ENCODE measurements at regions not wholly inside any gene's neighbourhood (a gene's known extent, or its start where the extent isn't known, plus 50 kb on each side); places are given as distances from the start of the nearest gene placed in this dataset.

DNA sequence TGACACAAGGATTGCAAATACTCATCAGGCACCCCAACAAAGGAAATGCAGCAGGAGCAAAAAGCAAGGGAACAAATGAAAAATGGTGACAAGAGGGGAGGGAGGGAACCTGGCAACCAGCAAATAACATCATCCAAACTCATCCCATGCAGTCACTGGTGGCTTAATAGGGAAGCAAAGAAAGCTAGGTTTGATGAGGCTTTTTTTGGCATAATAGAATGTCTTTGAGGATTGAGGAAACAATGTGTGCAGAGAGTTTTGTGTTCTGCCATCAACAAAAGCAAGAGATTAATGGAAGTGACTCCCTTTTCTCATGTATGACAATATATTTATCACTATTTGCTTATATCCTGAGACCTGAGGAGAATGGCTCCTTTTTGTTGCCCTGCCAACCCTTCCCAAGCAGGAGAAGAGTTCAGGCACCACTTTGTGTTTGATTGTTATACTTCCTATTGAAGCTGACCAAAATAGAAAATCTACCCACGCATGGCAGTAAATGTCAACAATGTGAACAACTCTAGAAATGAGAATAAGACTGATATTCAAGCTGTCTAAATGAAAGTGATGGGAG lies 375.7 kb downstream of the CAAP1 start:
- DNase-seq, result no peak
- Histone ChIP-seq H3K4me1 (no peaks in the 10 kb centered on the region), H3K27ac (no peak overlapping the region), H3K27me3 (no peaks in the 10 kb centered on the region), H3K9me3 (no peaks in the 10 kb centered on the region), H3K36me3 (no peaks in the 10 kb centered on the region), H3K4me3 (no peak overlapping the region)
- WGBS, 2 donors, result 63 to 64% methylated on average over 1 of the region's 1 CpG
- intact Hi-C loops (cut with DNase I), result no loop called here
- no peak for ATAC-seq
- TF ChIP-seq, protein P1, sequence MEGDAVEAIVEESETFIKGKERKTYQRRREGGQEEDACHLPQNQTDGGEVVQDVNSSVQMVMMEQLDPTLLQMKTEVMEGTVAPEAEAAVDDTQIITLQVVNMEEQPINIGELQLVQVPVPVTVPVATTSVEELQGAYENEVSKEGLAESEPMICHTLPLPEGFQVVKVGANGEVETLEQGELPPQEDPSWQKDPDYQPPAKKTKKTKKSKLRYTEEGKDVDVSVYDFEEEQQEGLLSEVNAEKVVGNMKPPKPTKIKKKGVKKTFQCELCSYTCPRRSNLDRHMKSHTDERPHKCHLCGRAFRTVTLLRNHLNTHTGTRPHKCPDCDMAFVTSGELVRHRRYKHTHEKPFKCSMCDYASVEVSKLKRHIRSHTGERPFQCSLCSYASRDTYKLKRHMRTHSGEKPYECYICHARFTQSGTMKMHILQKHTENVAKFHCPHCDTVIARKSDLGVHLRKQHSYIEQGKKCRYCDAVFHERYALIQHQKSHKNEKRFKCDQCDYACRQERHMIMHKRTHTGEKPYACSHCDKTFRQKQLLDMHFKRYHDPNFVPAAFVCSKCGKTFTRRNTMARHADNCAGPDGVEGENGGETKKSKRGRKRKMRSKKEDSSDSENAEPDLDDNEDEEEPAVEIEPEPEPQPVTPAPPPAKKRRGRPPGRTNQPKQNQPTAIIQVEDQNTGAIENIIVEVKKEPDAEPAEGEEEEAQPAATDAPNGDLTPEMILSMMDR (IDR thresholded peaks at IDR 0.05), result no peak

DNA sequence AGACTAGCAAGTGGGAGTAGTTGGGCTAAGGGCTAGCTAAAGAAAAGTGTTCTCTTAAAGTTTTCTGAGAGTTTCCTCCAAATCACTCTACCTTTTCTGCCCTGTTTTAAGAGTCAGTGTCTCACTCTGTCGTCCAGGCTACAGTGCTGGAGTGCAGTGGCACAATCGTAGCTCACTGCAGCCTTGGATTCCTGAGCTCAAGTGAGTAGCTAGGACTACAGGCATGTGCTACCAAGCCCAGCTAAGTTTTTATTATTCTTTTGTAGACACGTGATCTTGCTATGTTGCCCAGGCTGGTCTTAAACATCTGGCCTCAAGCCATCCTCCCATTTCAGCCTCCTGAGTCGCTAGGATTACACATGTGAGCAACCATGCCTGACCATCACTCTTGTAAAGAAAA lies 378.9 kb downstream of the CAAP1 start:
- no peak for DNase-seq
- ATAC-seq, result no peak
- H3K36me3 ChIP-seq, result no peaks in the 10 kb centered on the region
- intact Hi-C loops (cut with DNase I), result loop anchor here in 1 of 10 donors (5.0 kb wide), 1 partner anchor 1681 kb away; no protein-coding TSS in a partner anchor
- no peaks in the 10 kb centered on the region for H3K4me1 ChIP-seq
- H3K27me3 ChIP-seq, result no peaks in the 10 kb centered on the region
- H3K27ac ChIP-seq, result no peak overlapping the region
- no peak overlapping the region for H3K4me3 ChIP-seq
- TF ChIP-seq, protein P1 (IDR thresholded peaks at IDR 0.05), result no peak
- WGBS, 2 donors, result 68 to 75% methylated on average over 4 of the region's 4 CpGs
- H3K9me3 ChIP-seq, result no peaks in the 10 kb centered on the region

DNA sequence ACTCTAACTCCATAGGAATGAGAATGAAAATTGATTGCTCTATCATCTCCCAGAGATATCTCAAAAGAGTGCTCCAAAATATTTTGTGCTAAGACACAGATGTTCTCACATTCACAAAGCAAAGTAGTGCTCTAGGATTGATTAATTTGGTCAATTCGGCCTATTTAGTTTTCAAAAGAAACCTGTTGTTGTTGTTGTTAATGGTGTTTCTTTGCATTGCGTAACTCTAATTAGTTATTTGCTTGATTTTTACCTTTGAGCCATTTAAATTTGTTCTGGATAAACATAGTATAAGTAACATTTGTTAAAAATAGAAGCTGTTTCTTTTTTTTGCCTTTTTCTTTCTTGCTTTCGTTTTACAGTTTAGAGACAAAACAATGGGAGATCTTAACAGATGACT lies 382.5 kb downstream of the CAAP1 start:
- ATAC-seq (no peak), DNase-seq (no peak)
- H3K4me3 ChIP-seq, result no peak overlapping the region
- no peaks in the 10 kb centered on the region for H3K27me3 ChIP-seq
- 68 to 83% methylated on average over 3 of the region's 3 CpGs for WGBS, 2 donors
- TF ChIP-seq, protein P1 (IDR thresholded peaks at IDR 0.05), result no peak
- intact Hi-C loops (cut with DNase I), result loop anchor here in 1 of 10 donors (5.0 kb wide), 1 partner anchor 1678 kb away; no protein-coding TSS in a partner anchor
- no peaks in the 10 kb centered on the region for H3K9me3 ChIP-seq
- H3K4me1 ChIP-seq, result no peaks in the 10 kb centered on the region
- H3K36me3 ChIP-seq, result no peaks in the 10 kb centered on the region
- no peak overlapping the region for H3K27ac ChIP-seq

DNA sequence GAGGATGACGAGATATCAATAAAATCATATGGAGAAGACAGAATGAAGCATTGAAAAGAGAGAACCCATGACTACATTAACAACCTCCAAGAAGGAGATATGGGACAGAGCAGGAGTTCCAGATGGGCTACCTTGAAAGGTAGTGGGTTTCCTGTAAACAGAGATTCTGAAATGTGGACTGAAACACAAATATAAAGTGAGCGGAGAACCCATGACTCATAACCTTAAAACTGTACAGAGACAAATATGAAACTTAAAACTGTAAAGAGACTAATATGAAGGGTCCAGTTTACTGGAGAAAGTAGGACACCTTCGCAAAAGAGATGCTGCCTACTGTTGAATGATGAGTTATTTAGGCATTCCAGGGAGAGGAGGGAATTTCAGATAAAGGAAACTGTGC lies 383.7 kb downstream of the CAAP1 start:
- ATAC-seq, result no peak
- TF ChIP-seq, protein P1 (IDR thresholded peaks at IDR 0.05), result no peak
- intact Hi-C loops (cut with DNase I), result no loop called here
- H3K36me3 ChIP-seq, result no peaks in the 10 kb centered on the region
- no peaks in the 10 kb centered on the region for H3K9me3 ChIP-seq
- 87 to 90% methylated on average over 3 of the region's 3 CpGs for WGBS, 2 donors
- no peak overlapping the region for H3K4me3 ChIP-seq
- no peak for DNase-seq
- no peaks in the 10 kb centered on the region for H3K4me1 ChIP-seq
- no peak overlapping the region for H3K27ac ChIP-seq
- H3K27me3 ChIP-seq, result no peaks in the 10 kb centered on the region
